RWPE2 (cell line): ENCODE measurements at regions not wholly inside any gene's neighbourhood (a gene's known extent, or its start where the extent isn't known, plus 50 kb on each side); places are given as distances from the start of the nearest gene placed in this dataset.

Source experiments
- ATAC-seq: fragments of 200-7000 bp; cut with Tn5 transposase; 3 replicates; pipeline ENCODE4 v1.9.1; 2021; ENCODE audit warnings: low read depth
- DNase-seq: peaks from one replicate; pipeline ENCODE4 v3.0.0-alpha.2; 2020; ENCODE audit warnings: low spot score
- H3K27ac ChIP-seq: fragments of 450-650 bp; 2 replicates; pipeline ENCODE4 v1.5.1; 2017; ENCODE audit warnings: mild to moderate bottlenecking; ENCODE audit not compliant: poor library complexity, severe bottlenecking
- H3K27me3 ChIP-seq: fragments of 250-450 bp; sonication (Bioruptor Pico); 2 replicates; pipeline ENCODE4 v1.5.1; 2021; ENCODE audit warnings: mild to moderate bottlenecking, moderate library complexity; ENCODE audit not compliant: insufficient read depth, poor library complexity, severe bottlenecking
- H3K36me3 ChIP-seq: fragments of 250-450 bp; sonication (Bioruptor Pico); 2 replicates; pipeline ENCODE4 v1.5.1; 2020; ENCODE audit warnings: low read depth, mild to moderate bottlenecking, moderate library complexity
- H3K4me1 ChIP-seq: fragments of 250-450 bp; sonication (Bioruptor Pico); 2 replicates; pipeline ENCODE4 v1.5.1; 2021; ENCODE audit warnings: mild to moderate bottlenecking, moderate library complexity; ENCODE audit not compliant: insufficient read depth, poor library complexity, severe bottlenecking
- H3K4me3 ChIP-seq: fragments of 250-450 bp; sonication (Bioruptor Pico); 2 replicates; pipeline ENCODE4 v1.5.1; 2021; ENCODE audit warnings: mild to moderate bottlenecking, moderate library complexity; ENCODE audit not compliant: severe bottlenecking
- H3K9me3 ChIP-seq: fragments of 250-450 bp; sonication (Bioruptor Pico); 2 replicates; pipeline ENCODE4 v1.5.1; 2021; ENCODE audit warnings: mild to moderate bottlenecking, moderate library complexity; ENCODE audit not compliant: severe bottlenecking
- CTCF ChIP-seq: fragments of 450-650 bp; IDR thresholded peaks from one replicate; pipeline ENCODE4 v1.5.1; 2017; ENCODE audit warnings: mild to moderate bottlenecking, moderate library complexity; ENCODE audit not compliant: poor library complexity, severe bottlenecking

- DNase-seq (no peak), ATAC-seq (no peak)
- TF ChIP-seq CTCF, result no peak
- Histone ChIP-seq H3K4me1 (peaks cover 8% of the 10 kb centered on the region), H3K27ac (no peak overlapping the region), H3K4me3 (no peak overlapping the region), H3K27me3 (no peaks in the 10 kb centered on the region), H3K36me3 (no peaks in the 10 kb centered on the region), H3K9me3 (no peaks in the 10 kb centered on the region)
Observed at GRCh38 chr6:92784235-92784634, 635.1 kb downstream of the EPHA7 start.

- DNase-seq, result peak; percentile 73
- peaks cover 29% of the 10 kb centered on the region for H3K4me1 ChIP-seq
- H3K27ac ChIP-seq, result peak overlapping the region; percentile 57
- H3K36me3 ChIP-seq, result no peaks in the 10 kb centered on the region
- peak; percentile 97 for ATAC-seq
- no peaks in the 10 kb centered on the region for H3K9me3 ChIP-seq
- H3K4me3 ChIP-seq, result no peak overlapping the region
- no peak for TF ChIP-seq CTCF
- H3K27me3 ChIP-seq, result no peaks in the 10 kb centered on the region
Observed at GRCh38 chr6:92779746-92780145, 639.6 kb downstream of the EPHA7 start.

- Histone ChIP-seq H3K27me3 (no peaks in the 10 kb centered on the region), H3K4me3 (no peak overlapping the region), H3K4me1 (peaks cover 29% of the 10 kb centered on the region), H3K9me3 (no peaks in the 10 kb centered on the region), H3K27ac (peak overlapping the region; percentile 58), H3K36me3 (no peaks in the 10 kb centered on the region)
- DNase-seq (no peak), ATAC-seq (peak; percentile 68; the same call in 2 of the 3 replicates)
- peak; percentile 84 for TF ChIP-seq CTCF
Observed at GRCh38 chr6:92777146-92777740, 642.1 kb downstream of the EPHA7 start.

- no peak for DNase-seq
- TF ChIP-seq CTCF, result no peak
- Histone ChIP-seq H3K36me3 (no peaks in the 10 kb centered on the region), H3K4me3 (no peak overlapping the region), H3K27ac (no peak overlapping the region), H3K4me1 (no peaks in the 10 kb centered on the region), H3K9me3 (no peaks in the 10 kb centered on the region), H3K27me3 (no peaks in the 10 kb centered on the region)
- no peak for ATAC-seq
Observed at GRCh38 chr6:92770540-92770939, 648.8 kb downstream of the EPHA7 start.

- DNase-seq (no peak), ATAC-seq (no peak)
- Histone ChIP-seq H3K4me3 (no peak overlapping the region), H3K27me3 (no peaks in the 10 kb centered on the region), H3K36me3 (no peaks in the 10 kb centered on the region), H3K9me3 (no peaks in the 10 kb centered on the region), H3K4me1 (peaks cover 5% of the 10 kb centered on the region), H3K27ac (no peak overlapping the region)
- no peak for TF ChIP-seq CTCF
Observed at GRCh38 chr6:92767101-92767500, 652.3 kb downstream of the EPHA7 start.
